Amniotic epithelial cell (primary cell): ENCODE measurements at regions not wholly inside any gene's neighbourhood (a gene's known extent, or its start where the extent isn't known, plus 50 kb on each side); places are given as distances from the start of the nearest gene placed in this dataset.
"Not testable (repeated sequence)": the region's sequence is repeated elsewhere in the genome, so short reads cannot be mapped to it uniquely, and the experiment has no call there.

Source experiments
- DNase-seq: peaks from one replicate; pipeline ENCODE4 v3.0.0-alpha.2; 2010; ENCODE audit warnings: low read depth

- no peak for DNase-seq
These were observed 1159.6 kb upstream of the EPHA6 start for GRCh38 chr3:95654570-95655362.

- DNase-seq: no peak
These were observed 1158.9 kb upstream of the EPHA6 start for GRCh38 chr3:95655363-95655986.

- DNase-seq: no peak
These were observed 1143.6 kb upstream of the EPHA6 start for GRCh38 chr3:95670765-95671164.

DNA sequence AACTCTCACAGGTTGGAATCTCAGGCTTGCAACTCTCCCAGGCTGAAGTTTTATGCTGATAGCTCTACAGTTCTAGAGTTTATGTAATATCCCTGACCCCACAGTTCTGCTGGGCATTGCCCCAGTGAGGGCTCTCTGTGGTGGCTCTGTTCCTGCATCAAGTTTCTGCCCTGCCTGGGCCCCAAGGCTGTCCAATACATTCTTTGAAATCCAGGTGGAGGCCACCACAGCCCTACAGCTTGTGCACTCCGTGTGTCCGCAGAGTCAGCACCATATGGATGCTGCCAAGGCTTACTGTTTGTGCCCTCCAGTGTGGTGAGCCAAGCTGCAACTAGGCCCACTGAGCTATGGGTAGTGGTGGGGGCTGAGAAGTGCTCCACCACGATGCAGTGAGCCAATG, 1141.2 kb upstream of the EPHA6 start:
- no peak for DNase-seq

DNA sequence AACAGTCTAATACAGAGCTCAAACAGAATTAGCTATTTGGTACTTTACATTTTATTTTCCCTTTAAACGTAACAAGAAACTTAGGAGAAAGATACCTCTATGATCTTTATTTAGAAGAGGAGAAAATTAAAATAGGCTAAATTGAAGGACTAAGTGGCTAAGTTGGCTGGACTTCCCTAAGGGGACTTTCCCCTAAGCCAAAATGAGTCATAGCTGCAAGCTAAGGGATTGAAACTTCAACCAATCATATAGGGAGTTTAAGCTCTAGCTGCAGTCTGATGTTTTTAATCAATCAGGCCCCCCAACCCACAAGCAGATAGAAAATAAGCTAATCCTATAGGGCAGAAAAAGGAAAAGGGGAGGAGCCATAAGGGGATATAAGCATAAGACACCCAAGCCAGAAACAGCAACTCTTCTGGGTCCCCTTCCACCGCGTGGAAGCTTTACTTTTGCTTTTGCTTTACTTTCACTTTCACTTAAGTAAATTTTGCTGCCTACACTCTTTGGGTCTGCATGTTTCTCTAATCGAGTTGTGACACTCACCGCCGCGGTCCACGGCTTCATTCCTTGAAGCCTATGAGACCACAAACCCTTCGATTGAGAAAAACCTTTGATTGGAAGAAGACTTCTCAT, 1108.5 kb upstream of the EPHA6 start:
- DNase-seq: peak; percentile 1

GRCh38 chr3:95707268-95707667, 1107.1 kb upstream of the EPHA6 start:
- no peak for DNase-seq

GRCh38 chr3:95710684-95711083, 1103.7 kb upstream of the EPHA6 start:
- DNase-seq: no peak

DNA sequence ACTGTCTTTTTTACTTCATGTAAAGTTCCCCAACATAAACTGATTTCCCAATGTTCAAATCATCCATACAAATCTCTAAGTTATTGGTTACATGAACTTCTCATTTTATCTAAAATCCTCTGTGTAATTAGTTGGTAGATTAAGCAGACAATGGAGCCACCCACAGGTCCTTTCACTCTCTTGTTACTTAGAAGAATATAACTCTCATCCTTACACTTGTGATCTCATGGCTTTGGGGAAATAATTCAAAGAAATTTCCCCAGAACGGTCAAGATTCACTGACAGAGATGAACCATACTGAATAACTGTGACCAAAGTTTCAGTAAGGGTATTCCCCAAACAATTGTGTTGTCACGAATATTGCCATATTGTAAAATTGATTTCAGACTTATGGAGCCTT, 1102.6 kb upstream of the EPHA6 start:
- DNase-seq: no peak

DNA sequence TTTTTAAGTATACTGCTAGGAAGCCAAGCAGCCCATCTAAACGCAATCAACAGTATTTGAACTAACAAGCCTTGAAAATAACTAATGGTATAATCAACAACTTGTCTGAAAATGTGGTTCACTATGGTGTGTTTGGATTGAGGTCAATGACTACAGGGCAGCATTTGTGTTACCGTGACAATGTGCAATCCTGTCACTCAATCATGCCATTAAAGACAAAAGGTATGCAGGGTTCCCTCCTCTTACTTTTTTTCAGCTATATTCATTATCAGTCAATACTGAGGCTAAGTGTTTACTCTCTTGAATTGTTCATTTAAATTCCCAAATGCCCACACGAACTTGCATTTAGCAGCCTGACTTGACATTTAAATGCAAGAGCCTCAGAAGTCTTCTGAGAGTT, 1099.3 kb upstream of the EPHA6 start:
- DNase-seq: no peak

DNA sequence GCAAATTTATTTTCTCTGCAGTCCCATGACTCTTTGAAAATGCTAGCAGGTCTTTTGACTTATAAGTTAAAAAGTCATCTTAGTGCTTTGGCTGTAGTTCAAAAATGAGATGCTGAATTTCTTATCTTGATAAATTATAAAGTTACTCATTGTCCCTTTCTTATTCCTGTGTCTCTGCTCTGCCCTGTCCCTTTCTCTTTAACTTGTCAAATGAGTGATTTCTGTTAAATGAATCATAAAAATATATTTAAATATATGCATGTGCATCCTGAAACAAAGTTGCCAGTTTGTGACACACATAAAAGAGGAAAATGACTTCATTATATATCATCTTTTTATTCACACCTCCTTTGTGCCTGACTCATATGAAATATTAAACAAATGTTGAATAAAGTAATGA, 1097.3 kb upstream of the EPHA6 start:
- DNase-seq: no peak

- DNase-seq: no peak
These were observed 1096.2 kb upstream of the EPHA6 start for GRCh38 chr3:95718168-95718567.

DNA sequence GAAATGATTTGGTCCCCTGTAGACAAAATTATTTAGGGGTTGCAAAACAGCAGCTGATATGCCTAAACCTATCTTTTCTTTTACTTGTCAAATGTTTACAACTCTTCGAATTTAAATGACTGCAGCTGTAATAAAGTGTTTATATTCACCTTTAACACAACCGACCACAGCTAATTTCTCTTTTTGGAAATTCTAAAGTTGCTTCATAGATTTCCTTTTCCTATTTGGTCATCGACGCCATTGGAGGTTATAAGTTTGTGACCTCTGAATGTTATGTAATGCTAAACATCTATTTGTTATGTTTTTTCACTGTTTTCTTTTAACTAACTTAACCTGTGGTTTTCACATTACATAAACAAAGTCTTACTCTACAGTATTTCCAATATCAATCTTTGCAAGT, 1094.9 kb upstream of the EPHA6 start:
- no peak for DNase-seq

GRCh38 chr3:95721938-95722337, 1092.5 kb upstream of the EPHA6 start:
- DNase-seq: peak; percentile 63

- DNase-seq: no peak
These were observed 1088.6 kb upstream of the EPHA6 start for GRCh38 chr3:95725770-95726169.

DNA sequence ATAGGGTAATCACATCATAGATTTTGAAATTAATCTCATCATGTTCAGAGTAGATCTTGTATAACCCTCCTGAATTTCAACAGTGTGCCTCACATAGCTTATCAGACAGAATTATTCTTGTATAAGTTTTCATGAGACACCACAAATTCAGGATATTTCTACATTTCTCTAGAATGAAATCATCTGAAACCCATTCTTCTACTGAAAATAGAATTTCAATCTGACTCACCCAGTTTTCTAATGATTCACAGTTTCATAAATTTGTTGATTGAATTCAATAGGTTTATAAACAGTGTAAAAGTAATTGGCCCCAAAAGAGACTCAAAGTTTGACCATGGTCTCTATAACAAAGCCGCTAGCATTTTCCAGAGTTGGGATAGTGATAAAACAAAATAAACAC, 1082.6 kb upstream of the EPHA6 start:
- DNase-seq: peak; percentile 45

GRCh38 chr3:95733336-95733735, 1081.1 kb upstream of the EPHA6 start:
- DNase-seq: no peak

DNA sequence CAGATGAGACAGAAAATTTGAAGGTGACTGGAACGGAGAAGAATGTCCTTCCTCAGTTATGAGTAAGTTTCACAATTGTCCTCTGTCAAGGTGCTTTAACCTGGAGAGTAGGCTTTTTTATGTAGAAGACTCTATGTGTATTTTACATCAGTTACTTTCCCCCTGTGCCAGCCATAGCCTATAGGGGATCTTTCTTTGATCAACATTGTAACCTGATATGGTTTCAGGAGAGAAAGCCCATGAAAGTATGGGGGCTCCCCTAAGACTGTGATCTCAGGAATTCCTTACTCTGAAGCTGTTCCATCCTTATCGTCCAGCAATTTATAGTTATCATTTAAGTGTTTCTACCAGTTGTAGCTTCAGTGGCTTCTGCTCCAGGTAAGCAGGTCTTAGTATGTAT, 1076.3 kb upstream of the EPHA6 start:
- no peak for DNase-seq

- not testable (repeated sequence) for DNase-seq
These were observed 1069.5 kb upstream of the EPHA6 start for GRCh38 chr3:95744896-95745295.

- DNase-seq: peak; percentile 67
These were observed 1064.3 kb upstream of the EPHA6 start for GRCh38 chr3:95750097-95750496.

- DNase-seq: no peak
These were observed 1062.9 kb upstream of the EPHA6 start for GRCh38 chr3:95751509-95751908.

- no peak for DNase-seq
These were observed 1062.2 kb upstream of the EPHA6 start for GRCh38 chr3:95752199-95752598.

DNA sequence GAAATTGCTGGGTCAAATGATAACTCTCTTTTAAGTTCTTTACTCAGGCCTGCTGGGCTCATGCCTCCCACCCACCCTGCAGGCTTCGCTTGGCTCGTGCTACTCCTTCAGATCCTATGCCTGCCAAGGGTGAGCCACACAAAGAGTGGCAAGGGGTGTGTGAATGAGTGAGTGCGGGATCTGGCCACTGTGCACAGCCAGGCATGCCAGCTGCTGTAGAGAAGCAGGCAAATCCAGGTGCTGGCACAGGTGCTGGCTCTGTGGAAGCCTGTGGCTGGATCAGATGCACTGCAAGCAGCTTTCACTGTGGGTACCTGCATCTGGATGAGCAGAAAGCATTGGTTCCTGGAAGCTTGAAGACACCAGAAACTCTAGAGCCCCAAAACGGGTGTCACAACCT, 1055.7 kb upstream of the EPHA6 start:
- DNase-seq: no peak

GRCh38 chr3:95759614-95760301, 1054.6 kb upstream of the EPHA6 start:
- no peak for DNase-seq
